GM23338 (cell line): ENCODE measurements at regions not wholly inside any gene's neighbourhood (a gene's known extent, or its start where the extent isn't known, plus 50 kb on each side); places are given as distances from the start of the nearest gene placed in this dataset.

Experiments used
- ATAC-seq: fragments of 200-7000 bp; cut with Tn5 transposase; 3 replicates; pipeline ENCODE4 v1.9.1; 2020
- DNase-seq: peaks from one replicate; pipeline ENCODE4 v3.0.0-alpha.2; 2015; ENCODE audit warnings: low spot score
- H2AFZ ChIP-seq: fragments of 200-600 bp; sonication (generic); 2 replicates; pipeline ENCODE4 v1.8.0; 2016; ENCODE audit warnings: antibody characterized with exemption, mild to moderate bottlenecking, moderate library complexity
- H3F3A ChIP-seq: fragments of 200-600 bp; sonication (generic); replicated peaks from 2 replicates; pipeline ENCODE4 v1.8.0; 2017; ENCODE audit warnings: antibody characterized with exemption, mixed run types, low read depth
- H3K27ac ChIP-seq: fragments of 200-600 bp; sonication (generic); 2 replicates; pipeline ENCODE4 v1.6.1; 2016; ENCODE audit warnings: low read depth
- H3K27me3 ChIP-seq: fragments of 200-600 bp; sonication (generic); 2 replicates; pipeline ENCODE4 v1.8.0; 2016; ENCODE audit warnings: mild to moderate bottlenecking, mixed run types, moderate library complexity; ENCODE audit not compliant: insufficient read depth
- H3K36me3 ChIP-seq: fragments of 200-600 bp; sonication (generic); 2 replicates; pipeline ENCODE4 v1.8.0; 2016; ENCODE audit warnings: mild to moderate bottlenecking; ENCODE audit not compliant: insufficient read depth
- H3K4me1 ChIP-seq: fragments of 200-600 bp; sonication (generic); 2 replicates; pipeline ENCODE4 v1.8.0; 2016; ENCODE audit warnings: mild to moderate bottlenecking, moderate library complexity; ENCODE audit not compliant: insufficient read depth
- H3K4me2 ChIP-seq: fragments of 200-600 bp; sonication (generic); 2 replicates; pipeline ENCODE4 v1.7.1; 2017; ENCODE audit warnings: mixed run types
- H3K4me3 ChIP-seq: fragments of 200-600 bp; sonication (generic); 2 replicates; pipeline ENCODE4 v1.6.1; 2016; ENCODE audit warnings: mixed run types
- H3K79me2 ChIP-seq: fragments of 200-600 bp; sonication (generic); replicated peaks from 2 replicates; pipeline ENCODE4 v1.8.0; 2017; ENCODE audit warnings: mild to moderate bottlenecking; ENCODE audit not compliant: insufficient read depth
- H3K9me2 ChIP-seq: fragments of 200-600 bp; sonication (generic); 2 replicates; pipeline ENCODE4 v1.8.0; 2017; ENCODE audit not compliant: insufficient read depth
- H4K20me1 ChIP-seq: fragments of 200-600 bp; sonication (generic); replicated peaks from 2 replicates; pipeline ENCODE4 v1.8.0; 2017; ENCODE audit warnings: mild to moderate bottlenecking; ENCODE audit not compliant: insufficient read depth
- H3K27ac Mint-ChIP-seq: 2 replicates; pipeline ENCODE4 v1.8.0; 2020; ENCODE audit warnings: inconsistent platforms, mild to moderate bottlenecking, moderate library complexity, mixed read lengths
- H3K27me3 Mint-ChIP-seq: 3 replicates; pipeline ENCODE4 v1.8.0; 2022; ENCODE audit warnings: low read depth, mild to moderate bottlenecking, moderate library complexity, mixed read lengths, inconsistent platforms; ENCODE audit not compliant: insufficient read depth, poor library complexity
- H3K36me3 Mint-ChIP-seq: 3 replicates; pipeline ENCODE4 v1.8.0; 2021; ENCODE audit warnings: low read depth, mild to moderate bottlenecking, inconsistent platforms, moderate library complexity, mixed read lengths
- H3K4me1 Mint-ChIP-seq: 3 replicates; pipeline ENCODE4 v1.8.0; 2020; ENCODE audit warnings: mild to moderate bottlenecking, inconsistent platforms, mixed read lengths
- H3K4me3 Mint-ChIP-seq: 3 replicates; pipeline ENCODE4 v1.8.0; 2021; ENCODE audit warnings: moderate library complexity, mild to moderate bottlenecking, inconsistent platforms, mixed read lengths
- H3K9me3 Mint-ChIP-seq: 3 replicates; pipeline ENCODE4 v1.8.0; 2020; ENCODE audit warnings: moderate library complexity, mild to moderate bottlenecking, inconsistent platforms, mixed read lengths
- CREB1 ChIP-seq: fragments of 250-450 bp; sonication (Bioruptor Pico); IDR thresholded peaks from 2 replicates; pipeline ENCODE4 v1.5.0; 2020; ENCODE audit warnings: low read depth, mild to moderate bottlenecking, moderate library complexity
- CTCF ChIP-seq, 2 experiments: fragments of 200-600 bp in 1 of 2; sonication (generic) in 1 of 2; conservative IDR thresholded peaks; 2 replicates each; pipeline versions ENCODE4 v1.5.1 to v1.6.1; 2016 to 2017; ENCODE audit warnings: antibody characterized with exemption in 2 of 2, low read depth in 2 of 2, mild to moderate bottlenecking in 2 of 2, moderate library complexity in 1 of 2
- EZH2phosphoT487 ChIP-seq: fragments of 200-600 bp; sonication (generic); IDR thresholded peaks from one replicate; pipeline ENCODE4 v1.8.1; 2018; ENCODE audit warnings: antibody characterized with exemption; ENCODE audit not compliant: unreplicated experiment
- NANOG ChIP-seq: IDR thresholded peaks from 2 replicates; pipeline ENCODE4 v1.6.1; 2016; ENCODE audit warnings: antibody characterized with exemption, borderline replicate concordance
- REST ChIP-seq: IDR thresholded peaks from one replicate; pipeline ENCODE4 v1.6.1; 2018; ENCODE audit warnings: antibody characterized with exemption; ENCODE audit not compliant: unreplicated experiment
- STAT1 ChIP-seq: IDR thresholded peaks from one replicate; pipeline ENCODE4 v1.6.1; 2016; ENCODE audit warnings: antibody characterized with exemption; ENCODE audit not compliant: unreplicated experiment
- ZNF114 ChIP-seq: fragments of 250-450 bp; sonication (Bioruptor Pico); IDR thresholded peaks from 2 replicates; pipeline ENCODE4 v1.5.0; 2020; ENCODE audit warnings: mild to moderate bottlenecking, moderate library complexity
- ZNF462 ChIP-seq: fragments of 250-450 bp; sonication (Bioruptor Pico); IDR thresholded peaks from 2 replicates; pipeline ENCODE4 v1.5.0; 2020; ENCODE audit warnings: mild to moderate bottlenecking, moderate library complexity
- TF ChIP-seq, protein P1 (sequence below): IDR thresholded peaks from 2 replicates; pipeline ENCODE4 v1.6.1; 2016; ENCODE audit warnings: antibody characterized with exemption

DNA sequence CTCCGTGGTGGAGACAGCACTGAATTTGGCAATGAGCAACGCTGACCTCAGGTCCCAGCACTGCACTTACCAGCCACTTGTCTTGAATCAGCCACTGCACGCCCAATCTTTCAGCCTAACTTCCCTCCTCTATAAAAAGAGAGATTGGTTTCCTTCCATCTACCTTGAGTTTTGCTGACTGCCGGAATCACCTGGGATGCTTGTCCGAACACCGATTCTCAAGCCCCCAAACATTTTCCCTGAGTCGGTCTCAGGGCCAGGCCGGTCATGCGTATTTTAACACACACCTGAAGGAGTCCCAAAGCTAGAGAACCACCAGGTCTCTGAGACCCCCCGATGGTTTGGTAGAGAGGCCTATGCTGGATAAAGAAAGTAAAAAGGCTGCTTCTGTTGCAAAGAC is 131.5 kb downstream of the SPATA19 start (continued):
- TF ChIP-seq REST = no peak

DNA sequence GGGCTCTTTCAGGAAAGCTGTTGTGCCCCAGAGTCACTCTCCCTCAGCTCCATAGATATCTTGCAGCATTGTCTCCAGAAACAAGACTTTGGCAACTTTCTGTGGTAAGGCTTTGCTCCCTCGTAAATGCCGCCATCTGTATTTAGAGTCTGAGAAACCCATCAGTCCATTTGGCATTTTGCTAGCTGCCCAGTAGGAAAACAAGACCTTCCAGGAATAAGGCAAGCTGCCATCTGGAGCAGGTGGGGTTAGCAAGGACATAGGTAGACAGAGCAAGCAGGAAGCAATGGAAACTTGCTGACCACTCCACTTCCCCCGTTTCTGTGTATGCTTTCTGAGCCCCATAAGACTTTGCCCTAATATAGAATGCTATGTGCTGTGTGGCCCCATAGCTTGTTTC is 131.9 kb downstream of the SPATA19 start:
- Mint-ChIP-seq H3K36me3 (no peaks in the 10 kb centered on the region), H3K27ac (no peak overlapping the region), H3K4me3 (no peak overlapping the region), H3K4me1 (peaks cover 21% of the 10 kb centered on the region), H3K9me3 (no peaks in the 10 kb centered on the region), H3K27me3 (peaks cover 18% of the 10 kb centered on the region)
- H3K79me2 ChIP-seq = no peaks in the 10 kb centered on the region
- no peak overlapping the region for H3K27ac ChIP-seq
- ATAC-seq (no peak), DNase-seq (no peak)
- H3K4me2 ChIP-seq = no peak overlapping the region
- no peak overlapping the region for H2AFZ ChIP-seq
- peaks cover 5% of the 10 kb centered on the region for H3K27me3 ChIP-seq
- no peaks in the 10 kb centered on the region for H3K36me3 ChIP-seq
- H3K4me1 ChIP-seq = peaks cover 30% of the 10 kb centered on the region
- H3F3A ChIP-seq = no peaks in the 10 kb centered on the region
- peaks cover 12% of the 10 kb centered on the region for H3K9me2 ChIP-seq
- H4K20me1 ChIP-seq = no peaks in the 10 kb centered on the region
- no peak overlapping the region for H3K4me3 ChIP-seq
- no peak for TF ChIP-seq NANOG
- TF ChIP-seq STAT1 = no peak
- TF ChIP-seq, protein P1, sequence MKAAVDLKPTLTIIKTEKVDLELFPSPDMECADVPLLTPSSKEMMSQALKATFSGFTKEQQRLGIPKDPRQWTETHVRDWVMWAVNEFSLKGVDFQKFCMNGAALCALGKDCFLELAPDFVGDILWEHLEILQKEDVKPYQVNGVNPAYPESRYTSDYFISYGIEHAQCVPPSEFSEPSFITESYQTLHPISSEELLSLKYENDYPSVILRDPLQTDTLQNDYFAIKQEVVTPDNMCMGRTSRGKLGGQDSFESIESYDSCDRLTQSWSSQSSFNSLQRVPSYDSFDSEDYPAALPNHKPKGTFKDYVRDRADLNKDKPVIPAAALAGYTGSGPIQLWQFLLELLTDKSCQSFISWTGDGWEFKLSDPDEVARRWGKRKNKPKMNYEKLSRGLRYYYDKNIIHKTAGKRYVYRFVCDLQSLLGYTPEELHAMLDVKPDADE = no peak
- TF ChIP-seq ZNF114 (CRISPR knock-in tag) = no peak
- TF ChIP-seq CTCF (conservative IDR thresholded peaks at IDR 0.05; ENCODE audit: low read depth in 2 of 2) = no peak
- no peak for TF ChIP-seq CREB1 (CRISPR knock-in tag)
- no peak for TF ChIP-seq REST
- no peak for TF ChIP-seq ZNF462
- TF ChIP-seq EZH2phosphoT487 = no peak
